ENCODE measurements at regions not wholly inside any gene's neighbourhood (a gene's known extent, or its start where the extent isn't known, plus 50 kb on each side); places are given as distances from the start of the nearest gene placed in this dataset.

DNA sequence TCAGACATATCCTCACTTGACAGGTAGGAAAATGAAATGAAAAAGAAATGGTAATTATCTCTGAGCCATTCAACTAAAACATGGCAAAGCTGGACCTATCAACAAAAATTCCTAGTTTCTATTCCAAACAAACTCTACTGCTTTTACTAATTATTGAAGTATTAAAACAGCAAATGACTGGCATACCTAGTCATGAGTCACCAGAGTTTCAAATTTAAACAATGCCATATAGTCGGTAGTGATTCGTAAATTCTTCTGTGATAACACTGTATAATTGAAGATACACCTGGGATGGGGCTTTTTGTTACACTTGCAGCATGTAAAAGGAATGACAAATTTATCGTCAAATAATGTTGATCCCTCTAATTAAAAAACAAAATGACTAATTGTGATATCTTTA is 153.1 kb upstream of the THUMPD2 start:
- H3K36me3 ChIP-seq (ENCODE audit: insufficient read depth, low read length) = no peaks in the 10 kb centered on the region
- H3K9me3 Mint-ChIP-seq = peaks cover 0 to 4% (median 0%) of the 10 kb centered on the region in 5 donors
- no peak overlapping the region for H3K27ac ChIP-seq (ENCODE audit: low read depth, low read length)
- H3K4me3 ChIP-seq (ENCODE audit: low read length) = no peak overlapping the region
- no peak overlapping the region for H3K4me3 Mint-ChIP-seq
- ChIA-PET POLR2A (no interaction called here), CTCF (no interaction called here)
- H3K27me3 Mint-ChIP-seq = peaks cover 9 to 22% of the 10 kb centered on the region in 2 donors
- H3K4me1 ChIP-seq (ENCODE audit: insufficient read depth, low read length) = no peaks in the 10 kb centered on the region
- no peak overlapping the region for H3K27ac Mint-ChIP-seq
- H3K27me3 ChIP-seq (ENCODE audit: insufficient read depth, low read length, poor library complexity, severe bottlenecking) = no peaks in the 10 kb centered on the region
- no peak for DNase-seq
- H3K9me3 ChIP-seq (ENCODE audit: low read length) = no peaks in the 10 kb centered on the region
- H3K36me3 Mint-ChIP-seq = no peaks in the 10 kb centered on the region
- H3K4me1 Mint-ChIP-seq = no peaks in the 10 kb centered on the region

DNA sequence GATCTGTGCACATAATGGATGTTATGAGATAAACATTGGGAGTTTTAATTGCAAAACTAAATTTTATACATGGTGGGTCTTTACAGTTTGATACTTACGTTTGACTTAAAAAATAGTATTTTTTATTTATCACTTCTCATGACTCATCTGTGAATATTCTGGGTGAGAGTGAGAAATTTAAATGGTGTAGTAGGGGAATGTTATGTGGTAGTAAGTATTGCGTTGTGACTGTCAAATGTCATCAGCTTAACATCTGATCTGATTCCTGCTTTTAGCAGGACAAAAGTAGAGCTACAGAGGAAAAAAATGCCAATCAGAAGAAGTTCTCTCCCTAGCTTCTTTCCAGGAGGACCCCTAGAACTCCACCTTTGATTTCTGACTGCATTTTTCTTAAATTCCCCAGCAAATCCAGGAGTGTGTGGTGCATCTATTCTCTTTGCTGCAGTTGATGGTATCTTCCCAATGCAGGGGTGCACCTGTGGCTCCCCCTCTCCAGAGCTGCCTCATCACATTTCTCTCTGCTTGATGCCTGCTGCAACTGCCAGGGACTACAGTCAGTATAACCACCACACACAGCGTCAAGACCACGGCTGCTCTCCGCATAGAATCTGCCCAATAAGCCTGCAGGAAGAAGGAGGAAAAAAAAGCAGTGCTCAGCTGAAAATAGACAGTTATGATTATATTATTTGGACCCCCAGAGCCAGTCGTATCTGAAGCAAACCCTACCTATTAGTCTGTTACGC is 151.3 kb upstream of the THUMPD2 start:
- Mint-ChIP-seq H3K4me1 (no peaks in the 10 kb centered on the region), H3K27ac (no peak overlapping the region), H3K27me3 (peaks cover 13 to 22% of the 10 kb centered on the region in 2 donors), H3K9me3 (peaks cover 0 to 4% (median 0%) of the 10 kb centered on the region in 5 donors), H3K36me3 (no peaks in the 10 kb centered on the region), H3K4me3 (no peak overlapping the region)
- no peak overlapping the region for H3K27ac ChIP-seq (ENCODE audit: low read depth, low read length)
- CTCF ChIA-PET = no interaction called here
- H3K4me3 ChIP-seq (ENCODE audit: low read length) = no peak overlapping the region
- H3K27me3 ChIP-seq (ENCODE audit: insufficient read depth, low read length, poor library complexity, severe bottlenecking) = no peaks in the 10 kb centered on the region
- H3K36me3 ChIP-seq (ENCODE audit: insufficient read depth, low read length) = no peaks in the 10 kb centered on the region
- no peaks in the 10 kb centered on the region for H3K9me3 ChIP-seq (ENCODE audit: low read length)
- H3K4me1 ChIP-seq (ENCODE audit: insufficient read depth, low read length) = no peaks in the 10 kb centered on the region
- POLR2A ChIA-PET = no interaction called here
- DNase-seq = no peak

DNA sequence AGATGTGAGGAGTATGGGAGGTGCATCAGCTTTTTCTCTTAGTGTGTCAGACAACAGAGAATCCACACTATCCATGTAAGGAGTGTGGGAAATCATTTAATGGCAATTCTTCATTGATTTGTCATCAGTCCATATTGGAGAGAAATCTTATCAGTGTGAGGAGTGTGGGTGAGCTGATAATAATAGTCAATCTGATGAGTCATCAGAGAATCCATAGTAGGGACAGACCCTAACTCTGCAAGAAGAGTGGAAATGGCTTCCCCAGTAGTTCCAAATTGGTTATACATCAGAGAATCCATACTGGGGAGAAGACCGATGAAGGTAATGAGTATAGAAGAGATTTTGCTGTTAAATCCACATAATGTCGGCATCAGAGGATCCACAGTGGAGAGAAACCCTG is 150.5 kb upstream of the THUMPD2 start:
- POLR2A ChIA-PET = no interaction called here
- CTCF ChIA-PET = no interaction called here
- no peak overlapping the region for H3K4me3 ChIP-seq (ENCODE audit: low read length)

GRCh38 chr2:39925312-39925711 is 146.3 kb upstream of the THUMPD2 start:
- Histone ChIP-seq H3K36me3 (ENCODE audit: insufficient read depth, low read length) (no peaks in the 10 kb centered on the region), H3K4me3 (ENCODE audit: low read length) (no peak overlapping the region), H3K27me3 (ENCODE audit: insufficient read depth, low read length, poor library complexity, severe bottlenecking) (no peaks in the 10 kb centered on the region), H3K4me1 (ENCODE audit: insufficient read depth, low read length) (no peaks in the 10 kb centered on the region), H3K27ac (ENCODE audit: low read depth, low read length) (no peak overlapping the region), H3K9me3 (ENCODE audit: low read length) (no peaks in the 10 kb centered on the region)
- Mint-ChIP-seq H3K9me3 (peaks cover 0 to 2% (median 0%) of the 10 kb centered on the region in 5 donors), H3K36me3 (no peaks in the 10 kb centered on the region), H3K4me1 (no peaks in the 10 kb centered on the region), H3K4me3 (no peak overlapping the region), H3K27me3 (peaks cover 6 to 13% of the 10 kb centered on the region in 2 donors), H3K27ac (no peak overlapping the region)
- ChIA-PET CTCF (no interaction called here), POLR2A (no interaction called here)
- DNase-seq = no peak

More for the DNA sequence above, 150.5 kb upstream of the THUMPD2 start:
- no peaks in the 10 kb centered on the region for H3K27me3 ChIP-seq (ENCODE audit: insufficient read depth, low read length, poor library complexity, severe bottlenecking)
- H3K36me3 ChIP-seq (ENCODE audit: insufficient read depth, low read length) = no peaks in the 10 kb centered on the region
- H3K4me1 Mint-ChIP-seq = no peaks in the 10 kb centered on the region
- no peaks in the 10 kb centered on the region for H3K4me1 ChIP-seq (ENCODE audit: insufficient read depth, low read length)
- no peak for DNase-seq
- H3K27me3 Mint-ChIP-seq = peaks cover 13 to 22% of the 10 kb centered on the region in 2 donors
- H3K9me3 ChIP-seq (ENCODE audit: low read length) = no peaks in the 10 kb centered on the region
- peaks cover 0 to 4% (median 0%) of the 10 kb centered on the region in 5 donors for H3K9me3 Mint-ChIP-seq
- no peak overlapping the region for H3K27ac Mint-ChIP-seq
- no peak overlapping the region for H3K4me3 Mint-ChIP-seq
- no peaks in the 10 kb centered on the region for H3K36me3 Mint-ChIP-seq
- no peak overlapping the region for H3K27ac ChIP-seq (ENCODE audit: low read depth, low read length)

DNA sequence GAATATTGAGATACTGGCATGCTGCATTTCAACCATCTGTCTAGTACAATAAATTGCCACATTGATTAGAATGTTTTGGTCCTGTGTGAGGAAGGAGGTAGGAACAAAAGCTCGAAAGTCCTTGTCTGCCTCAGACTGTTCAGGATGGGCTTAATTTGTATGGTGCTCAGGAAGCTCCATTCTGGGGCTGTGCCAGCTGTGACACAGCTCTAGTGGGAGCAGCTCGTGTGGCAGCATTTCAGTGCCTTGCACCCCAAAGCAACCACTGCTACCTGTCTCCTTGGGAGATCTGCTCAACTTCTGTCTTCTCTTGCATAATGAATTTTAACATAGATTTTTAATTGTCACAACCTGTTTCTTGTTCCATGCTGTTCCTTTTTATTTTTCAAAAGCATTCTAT is 144.4 kb upstream of the THUMPD2 start:
- no peaks in the 10 kb centered on the region for H3K4me1 Mint-ChIP-seq
- H3K27me3 ChIP-seq (ENCODE audit: insufficient read depth, low read length, poor library complexity, severe bottlenecking) = no peaks in the 10 kb centered on the region
- ChIA-PET POLR2A (no interaction called here), CTCF (no interaction called here)
- H3K36me3 Mint-ChIP-seq = no peaks in the 10 kb centered on the region
- H3K9me3 Mint-ChIP-seq = no peaks in the 10 kb centered on the region
- H3K9me3 ChIP-seq (ENCODE audit: low read length) = no peaks in the 10 kb centered on the region
- no peak overlapping the region for H3K27ac Mint-ChIP-seq
- no peak for DNase-seq
- H3K4me3 ChIP-seq (ENCODE audit: low read length) = no peak overlapping the region
- no peaks in the 10 kb centered on the region for H3K4me1 ChIP-seq (ENCODE audit: insufficient read depth, low read length)
- H3K36me3 ChIP-seq (ENCODE audit: insufficient read depth, low read length) = no peaks in the 10 kb centered on the region
- no peak overlapping the region for H3K27ac ChIP-seq (ENCODE audit: low read depth, low read length)
- H3K27me3 Mint-ChIP-seq = peaks cover 4 to 9% of the 10 kb centered on the region in 2 donors
- no peak overlapping the region for H3K4me3 Mint-ChIP-seq

- CTCF ChIA-PET = no interaction called here
- Histone ChIP-seq H3K4me1 (ENCODE audit: insufficient read depth, low read length) (no peaks in the 10 kb centered on the region), H3K27ac (ENCODE audit: low read depth, low read length) (no peak overlapping the region), H3K36me3 (ENCODE audit: insufficient read depth, low read length) (no peaks in the 10 kb centered on the region), H3K4me3 (ENCODE audit: low read length) (no peak overlapping the region), H3K27me3 (ENCODE audit: insufficient read depth, low read length, poor library complexity, severe bottlenecking) (no peaks in the 10 kb centered on the region), H3K9me3 (ENCODE audit: low read length) (no peaks in the 10 kb centered on the region)
- Mint-ChIP-seq H3K4me3 (no peak overlapping the region), H3K4me1 (no peaks in the 10 kb centered on the region), H3K36me3 (no peaks in the 10 kb centered on the region), H3K27ac (no peak overlapping the region), H3K27me3 (peaks cover 2 to 7% of the 10 kb centered on the region in 2 donors), H3K9me3 (no peaks in the 10 kb centered on the region)
- no peak for DNase-seq
- POLR2A ChIA-PET = no interaction called here
Measured at GRCh38 chr2:39922679-39923405, 143.8 kb upstream of the THUMPD2 start.

GRCh38 chr2:39920307-39920801 is 141.3 kb upstream of the THUMPD2 start:
- DNase-seq = no peak
- Mint-ChIP-seq H3K9me3 (no peaks in the 10 kb centered on the region), H3K36me3 (no peaks in the 10 kb centered on the region), H3K4me1 (no peaks in the 10 kb centered on the region), H3K27ac (no peak overlapping the region), H3K27me3 (peaks cover 0 to 3% of the 10 kb centered on the region in 2 donors), H3K4me3 (no peak overlapping the region)
- H3K9me3 ChIP-seq (ENCODE audit: low read length) = no peaks in the 10 kb centered on the region
- ChIA-PET CTCF (no interaction called here), POLR2A (no interaction called here)
- no peak overlapping the region for H3K27ac ChIP-seq (ENCODE audit: low read depth, low read length)
- no peaks in the 10 kb centered on the region for H3K36me3 ChIP-seq (ENCODE audit: insufficient read depth, low read length)
- no peaks in the 10 kb centered on the region for H3K27me3 ChIP-seq (ENCODE audit: insufficient read depth, low read length, poor library complexity, severe bottlenecking)
- no peak overlapping the region for H3K4me3 ChIP-seq (ENCODE audit: low read length)
- no peaks in the 10 kb centered on the region for H3K4me1 ChIP-seq (ENCODE audit: insufficient read depth, low read length)

GRCh38 chr2:39919511-39920306 is 140.7 kb upstream of the THUMPD2 start:
- peak overlapping the region in 1 of 8 donors; percentile 30 for H3K27ac Mint-ChIP-seq
- no peak for DNase-seq
- no peaks in the 10 kb centered on the region for H3K36me3 ChIP-seq (ENCODE audit: insufficient read depth, low read length)
- ChIA-PET CTCF (no interaction called here), POLR2A (no interaction called here)
- H3K4me1 Mint-ChIP-seq = no peaks in the 10 kb centered on the region
- no peak overlapping the region for H3K4me3 Mint-ChIP-seq
- H3K9me3 ChIP-seq (ENCODE audit: low read length) = no peaks in the 10 kb centered on the region
- no peaks in the 10 kb centered on the region for H3K9me3 Mint-ChIP-seq
- H3K27ac ChIP-seq (ENCODE audit: low read depth, low read length) = no peak overlapping the region
- H3K4me3 ChIP-seq (ENCODE audit: low read length) = no peak overlapping the region
- H3K27me3 Mint-ChIP-seq = peaks cover 0 to 3% of the 10 kb centered on the region in 2 donors
- H3K27me3 ChIP-seq (ENCODE audit: insufficient read depth, low read length, poor library complexity, severe bottlenecking) = no peaks in the 10 kb centered on the region
- no peaks in the 10 kb centered on the region for H3K4me1 ChIP-seq (ENCODE audit: insufficient read depth, low read length)
- no peaks in the 10 kb centered on the region for H3K36me3 Mint-ChIP-seq
